Colonic mucosa (tissue), 4 donors: ENCODE measurements at regions not wholly inside any gene's neighbourhood (a gene's known extent, or its start where the extent isn't known, plus 50 kb on each side); places are given as distances from the start of the nearest gene placed in this dataset.

Experiments used
- DNase-seq: peaks from one replicate; pipeline ENCODE4 v3.0.0-alpha.2; 2020
- H3K27ac ChIP-seq: fragments of 200-600 bp; one replicate; pipeline ENCODE4 v1.8.0; 2021
- H3K27me3 ChIP-seq: fragments of 200-600 bp; one replicate; pipeline ENCODE4 v1.8.0; 2021
- H3K36me3 ChIP-seq: fragments of 200-600 bp; one replicate; pipeline ENCODE4 v1.8.0; 2021
- H3K4me1 ChIP-seq: fragments of 200-600 bp; one replicate; pipeline ENCODE4 v1.8.0; 2021; ENCODE audit warnings: mild to moderate bottlenecking
- H3K4me3 ChIP-seq: fragments of 200-600 bp; one replicate; pipeline ENCODE4 v1.8.0; 2021
- H3K9ac ChIP-seq, 2 donors: one replicate each; pipeline ENCODE4 v1.7.0; 2013; ENCODE audit warnings: control low read depth in 2 of 2, low read depth in 2 of 2, low read length in 2 of 2
- H3K9me3 ChIP-seq: fragments of 200-600 bp; one replicate; pipeline ENCODE4 v1.8.0; 2021
- intact Hi-C: fragments of 100-400 bp; cut with DNase I; formaldehyde crosslinking; loops from one replicate; pipeline ENCODE4 v1.14.1; 2022
- TF ChIP-seq, protein P1 (sequence below): fragments of 200-600 bp; IDR thresholded peaks from one replicate; pipeline ENCODE4 v1.8.0; 2022; ENCODE audit warnings: antibody characterized with exemption, mild to moderate bottlenecking
- donor health status: healthy.
- donor health status: DM: no; HTN: no; CAD: no.
- donor health status: DM: no; HTN: no; CAD: no.

GRCh38 chr15:62502451-62502850 lies 337.4 kb upstream of the C2CD4B start:
- Histone ChIP-seq H3K9me3 (no peaks in the 10 kb centered on the region), H3K36me3 (no peaks in the 10 kb centered on the region), H3K4me3 (no peak overlapping the region), H3K27ac (no peak overlapping the region), H3K9ac (no peak overlapping the region), H3K27me3 (no peaks in the 10 kb centered on the region), H3K4me1 (no peaks in the 10 kb centered on the region)
- TF ChIP-seq, protein P1, sequence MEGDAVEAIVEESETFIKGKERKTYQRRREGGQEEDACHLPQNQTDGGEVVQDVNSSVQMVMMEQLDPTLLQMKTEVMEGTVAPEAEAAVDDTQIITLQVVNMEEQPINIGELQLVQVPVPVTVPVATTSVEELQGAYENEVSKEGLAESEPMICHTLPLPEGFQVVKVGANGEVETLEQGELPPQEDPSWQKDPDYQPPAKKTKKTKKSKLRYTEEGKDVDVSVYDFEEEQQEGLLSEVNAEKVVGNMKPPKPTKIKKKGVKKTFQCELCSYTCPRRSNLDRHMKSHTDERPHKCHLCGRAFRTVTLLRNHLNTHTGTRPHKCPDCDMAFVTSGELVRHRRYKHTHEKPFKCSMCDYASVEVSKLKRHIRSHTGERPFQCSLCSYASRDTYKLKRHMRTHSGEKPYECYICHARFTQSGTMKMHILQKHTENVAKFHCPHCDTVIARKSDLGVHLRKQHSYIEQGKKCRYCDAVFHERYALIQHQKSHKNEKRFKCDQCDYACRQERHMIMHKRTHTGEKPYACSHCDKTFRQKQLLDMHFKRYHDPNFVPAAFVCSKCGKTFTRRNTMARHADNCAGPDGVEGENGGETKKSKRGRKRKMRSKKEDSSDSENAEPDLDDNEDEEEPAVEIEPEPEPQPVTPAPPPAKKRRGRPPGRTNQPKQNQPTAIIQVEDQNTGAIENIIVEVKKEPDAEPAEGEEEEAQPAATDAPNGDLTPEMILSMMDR, result no peak
- DNase-seq, result no peak
- intact Hi-C loops, result no loop called here

DNA sequence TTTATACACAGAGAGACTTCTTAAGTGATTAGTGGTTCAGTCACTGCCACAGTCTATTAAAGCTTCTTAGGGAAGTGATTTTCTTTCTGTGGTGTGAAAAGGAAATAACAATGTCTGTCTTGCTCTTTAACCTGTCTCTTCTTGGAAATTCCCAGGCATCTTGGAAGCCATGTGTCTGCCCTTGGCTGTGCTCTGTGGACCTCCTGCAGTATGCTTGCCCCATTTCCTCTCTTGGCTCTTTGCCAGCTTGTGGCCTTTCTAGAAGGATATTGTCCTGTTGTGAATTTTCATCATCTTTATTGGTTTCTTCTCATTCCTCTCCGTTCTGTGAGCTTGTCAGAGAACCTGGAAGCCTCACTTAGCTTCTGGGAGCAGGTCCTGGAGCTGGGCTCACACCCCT lies 338.4 kb upstream of the C2CD4B start:
- TF ChIP-seq, protein P1, result no peak
- intact Hi-C loops, result no loop called here
- Histone ChIP-seq H3K9ac (no peak overlapping the region), H3K9me3 (no peaks in the 10 kb centered on the region), H3K4me3 (no peak overlapping the region), H3K36me3 (no peaks in the 10 kb centered on the region), H3K27ac (no peak overlapping the region), H3K4me1 (no peaks in the 10 kb centered on the region), H3K27me3 (no peaks in the 10 kb centered on the region)
- no peak for DNase-seq

DNA sequence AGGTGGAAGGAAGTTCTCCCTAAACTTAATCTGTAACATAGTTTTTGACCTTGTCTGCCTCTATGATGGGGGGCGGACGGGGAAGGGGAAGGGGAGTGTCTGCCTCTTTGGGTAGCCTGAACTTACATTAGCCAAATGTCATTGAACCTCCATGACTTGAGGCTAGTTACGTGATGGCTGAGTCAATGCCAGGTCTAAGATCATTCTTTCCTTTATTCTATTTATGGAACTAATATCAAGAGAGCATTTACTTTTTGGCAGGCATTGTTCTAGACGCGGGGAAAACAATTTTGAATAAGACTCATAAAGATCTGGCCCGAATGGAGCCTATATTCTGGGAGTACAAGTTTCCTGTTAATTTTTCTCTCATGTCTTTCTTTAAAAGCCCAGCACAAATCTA lies 340.7 kb upstream of the C2CD4B start:
- Histone ChIP-seq H3K27ac (no peak overlapping the region), H3K36me3 (no peaks in the 10 kb centered on the region), H3K4me1 (no peaks in the 10 kb centered on the region), H3K27me3 (no peaks in the 10 kb centered on the region), H3K4me3 (no peak overlapping the region), H3K9ac (no peak overlapping the region), H3K9me3 (no peaks in the 10 kb centered on the region)
- TF ChIP-seq, protein P1, result no peak
- intact Hi-C loops, result no loop called here
- DNase-seq, result no peak

- no peak overlapping the region for H3K4me3 ChIP-seq
- H3K36me3 ChIP-seq, result no peaks in the 10 kb centered on the region
- no peaks in the 10 kb centered on the region for H3K27me3 ChIP-seq
- no peak overlapping the region for H3K27ac ChIP-seq
- TF ChIP-seq, protein P1, result no peak
- no peaks in the 10 kb centered on the region for H3K9me3 ChIP-seq
- intact Hi-C loops, result no loop called here
- no peak overlapping the region for H3K9ac ChIP-seq
- DNase-seq, result no peak
- H3K4me1 ChIP-seq, result no peaks in the 10 kb centered on the region
Observed at GRCh38 chr15:62506217-62506805, 341.2 kb upstream of the C2CD4B start.

DNA sequence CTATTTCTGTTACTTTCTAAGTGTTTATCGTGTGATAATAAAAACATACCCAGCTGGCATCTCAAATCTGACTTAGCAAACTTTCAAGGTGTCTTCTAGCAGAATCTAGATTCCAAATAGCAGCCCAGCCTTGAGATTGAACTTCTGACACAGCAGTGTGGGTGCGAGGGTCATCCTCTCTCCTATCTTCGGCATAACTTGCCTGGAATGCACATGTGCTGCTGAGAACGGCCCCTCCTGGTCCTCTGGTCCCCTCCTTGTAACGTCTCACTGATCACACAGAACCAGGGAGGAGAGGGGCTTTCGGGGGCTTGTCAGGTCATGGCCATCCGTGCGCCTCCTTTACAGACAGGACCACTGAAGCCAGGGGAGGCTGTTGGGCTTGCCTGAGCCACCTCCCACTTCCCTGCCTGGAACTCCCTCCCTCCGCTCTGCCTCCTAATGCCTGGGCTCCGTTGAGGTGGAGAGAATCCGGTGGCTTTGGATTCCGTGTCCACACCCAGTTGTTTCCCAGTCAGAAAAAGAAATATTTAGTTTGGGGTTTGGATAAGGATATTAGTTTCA lies 344.4 kb upstream of the C2CD4B start:
- Histone ChIP-seq H3K4me1 (no peaks in the 10 kb centered on the region), H3K27me3 (no peaks in the 10 kb centered on the region), H3K4me3 (no peak overlapping the region), H3K27ac (no peak overlapping the region), H3K9ac (no peak overlapping the region), H3K9me3 (no peaks in the 10 kb centered on the region), H3K36me3 (no peaks in the 10 kb centered on the region)
- DNase-seq, result no peak
- TF ChIP-seq, protein P1, result no peak
- intact Hi-C loops, result no loop called here
